ENCODE measurements at regions not wholly inside any gene's neighbourhood (a gene's known extent, or its start where the extent isn't known, plus 50 kb on each side); places are given as distances from the start of the nearest gene placed in this dataset.
A peak's percentile ranks its signal among the peaks of the same experiment; 100 is the strongest.

DNA sequence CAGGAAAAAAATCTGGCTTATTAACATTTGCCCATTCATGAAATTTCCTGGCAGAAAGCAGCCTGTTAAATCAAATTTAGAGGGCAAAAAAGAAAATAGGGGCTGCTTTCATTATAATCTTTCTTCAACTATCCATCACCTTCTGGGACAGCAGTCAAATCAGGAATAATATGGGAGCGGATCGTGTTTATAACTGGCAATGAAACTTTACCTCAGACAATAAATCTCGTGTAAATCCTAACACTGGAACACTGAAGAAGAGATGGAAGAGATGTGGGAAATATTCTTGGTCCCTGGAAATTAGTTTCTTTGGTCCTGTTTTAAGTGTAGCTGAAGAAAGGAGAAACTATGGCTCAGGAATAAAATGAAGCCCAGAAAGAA is 77.5 kb upstream of the SERTAD2 start:
- TF ChIP-seq, protein P1, sequence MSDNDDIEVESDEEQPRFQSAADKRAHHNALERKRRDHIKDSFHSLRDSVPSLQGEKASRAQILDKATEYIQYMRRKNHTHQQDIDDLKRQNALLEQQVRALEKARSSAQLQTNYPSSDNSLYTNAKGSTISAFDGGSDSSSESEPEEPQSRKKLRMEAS (IDR thresholded peaks at IDR 0.05; ENCODE audit: insufficient read depth, insufficient read length) = no peak
- TF ChIP-seq GATA2 (IDR thresholded peaks at IDR 0.05; ENCODE audit: insufficient read depth, insufficient read length, low read depth, low read length) (no peak), POLR2A (IDR thresholded peaks at IDR 0.05; ENCODE audit: low read depth, low read length) (no peak), FOS (IDR thresholded peaks at IDR 0.05; ENCODE audit: borderline replicate concordance, insufficient read depth, low read length) (no peak), POLR2AphosphoS5 (IDR thresholded peaks at IDR 0.05; ENCODE audit: insufficient read depth, low read depth, low read length) (no peak), JUN (IDR thresholded peaks at IDR 0.05; ENCODE audit: borderline replicate concordance, insufficient read depth, insufficient read length, low read depth) (no peak), EZH2 (IDR thresholded peaks at IDR 0.05; ENCODE audit: borderline replicate concordance, low read depth, low read length, severe bottlenecking) (no peak), MYC (IDR thresholded peaks at IDR 0.05; ENCODE audit: low read depth, low read length) (no peak)
- TF ChIP-seq, protein P2, sequence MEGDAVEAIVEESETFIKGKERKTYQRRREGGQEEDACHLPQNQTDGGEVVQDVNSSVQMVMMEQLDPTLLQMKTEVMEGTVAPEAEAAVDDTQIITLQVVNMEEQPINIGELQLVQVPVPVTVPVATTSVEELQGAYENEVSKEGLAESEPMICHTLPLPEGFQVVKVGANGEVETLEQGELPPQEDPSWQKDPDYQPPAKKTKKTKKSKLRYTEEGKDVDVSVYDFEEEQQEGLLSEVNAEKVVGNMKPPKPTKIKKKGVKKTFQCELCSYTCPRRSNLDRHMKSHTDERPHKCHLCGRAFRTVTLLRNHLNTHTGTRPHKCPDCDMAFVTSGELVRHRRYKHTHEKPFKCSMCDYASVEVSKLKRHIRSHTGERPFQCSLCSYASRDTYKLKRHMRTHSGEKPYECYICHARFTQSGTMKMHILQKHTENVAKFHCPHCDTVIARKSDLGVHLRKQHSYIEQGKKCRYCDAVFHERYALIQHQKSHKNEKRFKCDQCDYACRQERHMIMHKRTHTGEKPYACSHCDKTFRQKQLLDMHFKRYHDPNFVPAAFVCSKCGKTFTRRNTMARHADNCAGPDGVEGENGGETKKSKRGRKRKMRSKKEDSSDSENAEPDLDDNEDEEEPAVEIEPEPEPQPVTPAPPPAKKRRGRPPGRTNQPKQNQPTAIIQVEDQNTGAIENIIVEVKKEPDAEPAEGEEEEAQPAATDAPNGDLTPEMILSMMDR (IDR thresholded peaks at IDR 0.05; ENCODE audit: extremely low read depth in 1 of 2, insufficient read depth in 1 of 2, low read depth in 1 of 2, low read length in 2 of 2) = no peak
- no peaks in the 10 kb centered on the region for H3K79me2 ChIP-seq (ENCODE audit: control insufficient read depth, insufficient read depth, low read length)
- intact Hi-C loops (cut with micrococcal nuclease) (loop anchor here (2.0 kb wide), 1 partner anchor 32 kb away; no protein-coding TSS in a partner anchor), dilution Hi-C loops (cut with MboI; ENCODE audit: extremely low pct_ligation_motif_present, low sequenced_read_pairs) (no loop called here)
- no peaks in the 10 kb centered on the region for H4K20me1 ChIP-seq (replicated peaks; ENCODE audit: control insufficient read depth, extremely low read depth, insufficient read depth, low read length)
- ChIA-PET POLR2A (interaction anchor here (0.8 to 1.2 kb wide), 2 partner anchors 19 to 78 kb away, joined by 3 read pairs; partner anchors contain the start of gene SERTAD2), CTCF (interaction anchor here (1.4 kb wide), 1 partner anchor 20 kb away, joined by 4 read pairs; no protein-coding TSS in a partner anchor)
- peak overlapping the region; percentile 76 for H3K9ac ChIP-seq (replicated peaks; ENCODE audit: extremely low read depth, insufficient read depth, low read length)
- H3K4me1 ChIP-seq (ENCODE audit: control insufficient read depth, extremely low read depth, insufficient read depth, low read length) = peaks cover 13% of the 10 kb centered on the region
- no peaks in the 10 kb centered on the region for H3K36me3 ChIP-seq (ENCODE audit: control insufficient read depth in 2 of 2, extremely low read depth in 1 of 2, insufficient read depth in 2 of 2, low read length in 2 of 2)
- no peaks in the 10 kb centered on the region for H3K27me3 ChIP-seq (ENCODE audit: control insufficient read depth in 2 of 2, insufficient read depth in 2 of 2, low read length in 2 of 2)
- H2AFZ ChIP-seq (ENCODE audit: low read depth, low read length) = peak overlapping the region; percentile 45
- H3K9me3 ChIP-seq (replicated peaks; ENCODE audit: control insufficient read depth, insufficient read depth, low read length) = no peaks in the 10 kb centered on the region
- peak overlapping the region; percentile 64 for H3K27ac ChIP-seq (ENCODE audit: insufficient read depth, low read depth, low read length)
- peak overlapping the region; percentile 97 for H3K4me2 ChIP-seq (ENCODE audit: insufficient read depth, low read length)
- BruUV-seq (replicated peaks) = no TSS peak
- peak overlapping the region in 1 of 3 experiments; percentile 76 for H3K4me3 ChIP-seq (replicated peaks in 1 of 3; ENCODE audit: insufficient read depth in 1 of 3, low read depth in 1 of 3, low read length in 3 of 3)
- DNase-seq (ENCODE audit: low read depth, low spot score) (no peak), FAIRE-seq (no peak)
- H3K9me1 ChIP-seq (replicated peaks; ENCODE audit: control insufficient read depth, extremely low read depth, insufficient read depth, low read length) = no peaks in the 10 kb centered on the region

All from endothelial cell of umbilical vein (primary cell).